HG03432 (cell line): ENCODE measurements at regions not wholly inside any gene's neighbourhood (a gene's known extent, or its start where the extent isn't known, plus 50 kb on each side); places are given as distances from the start of the nearest gene placed in this dataset.

ENCODE experiments used
- ATAC-seq: cut with Tn5 transposase; IDR thresholded peaks from one replicate; pipeline ENCODE4 v1.9.1; 2021; ENCODE audit warnings: mild to moderate bottlenecking, moderate library complexity; ENCODE audit not compliant: unreplicated experiment

DNA sequence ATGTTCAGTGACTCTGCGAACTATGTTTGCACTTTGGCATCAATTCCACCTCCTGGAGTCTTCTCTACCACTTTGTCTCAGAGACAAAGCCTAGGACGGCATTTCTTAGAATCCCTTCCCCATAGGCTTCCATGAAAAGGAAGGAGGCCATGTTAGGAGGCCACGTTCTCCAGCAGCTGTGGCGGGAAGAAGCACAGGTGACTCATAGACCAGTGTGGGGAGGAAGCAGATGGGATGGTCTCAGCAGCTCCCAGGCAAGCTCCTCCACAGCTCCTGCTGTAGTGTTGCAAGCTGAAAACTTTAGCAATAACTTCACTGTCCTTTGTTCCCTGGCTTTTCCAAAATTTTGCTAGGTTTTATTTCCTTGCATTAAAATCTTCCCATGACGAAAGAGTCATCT, 781.3 kb upstream of the ID2 start:
- ATAC-seq = no peak

DNA sequence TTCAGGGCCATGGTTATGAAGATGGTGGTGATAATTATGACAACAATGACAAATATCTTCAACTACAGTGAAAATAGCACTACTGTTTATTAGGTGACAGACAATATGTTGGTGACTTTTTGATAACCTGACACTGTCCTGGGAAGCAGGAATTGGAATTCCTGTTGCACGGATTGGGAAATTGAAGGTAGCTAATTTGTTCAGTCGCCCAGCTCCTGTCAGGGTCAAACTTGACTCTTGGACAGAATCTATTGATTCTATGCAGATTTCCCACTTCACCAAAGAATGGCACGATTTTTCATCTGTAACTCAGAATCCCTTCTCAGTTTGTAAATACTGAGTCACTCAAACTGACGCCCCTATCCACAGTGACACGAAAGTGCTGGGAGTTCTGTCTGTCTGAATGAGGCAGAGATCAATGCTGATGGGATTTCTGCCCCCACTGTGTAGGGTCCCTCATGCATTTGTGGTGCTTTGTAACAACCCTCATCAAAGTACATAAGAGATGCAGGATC, 779.5 kb upstream of the ID2 start:
- ATAC-seq = no peak

DNA sequence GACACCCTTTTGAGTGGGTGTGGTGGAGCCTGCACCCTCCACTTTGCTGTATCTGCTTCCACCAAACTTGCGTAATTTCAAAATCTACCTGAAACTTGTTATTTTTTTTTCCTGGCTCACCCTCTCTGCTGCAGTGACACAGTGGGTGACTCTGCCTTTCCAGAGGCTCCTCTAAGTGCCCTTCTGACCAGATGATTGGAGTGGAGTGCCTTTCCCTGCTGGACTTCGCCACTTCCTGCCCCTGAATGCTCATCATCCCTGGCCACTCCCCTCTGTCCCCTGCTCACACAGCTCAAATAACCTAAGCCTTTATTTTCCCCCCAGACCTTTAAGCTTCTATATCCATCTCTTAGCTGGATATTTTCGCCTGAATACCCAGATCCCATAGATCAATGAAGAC, 777.5 kb upstream of the ID2 start:
- ATAC-seq = no peak

DNA sequence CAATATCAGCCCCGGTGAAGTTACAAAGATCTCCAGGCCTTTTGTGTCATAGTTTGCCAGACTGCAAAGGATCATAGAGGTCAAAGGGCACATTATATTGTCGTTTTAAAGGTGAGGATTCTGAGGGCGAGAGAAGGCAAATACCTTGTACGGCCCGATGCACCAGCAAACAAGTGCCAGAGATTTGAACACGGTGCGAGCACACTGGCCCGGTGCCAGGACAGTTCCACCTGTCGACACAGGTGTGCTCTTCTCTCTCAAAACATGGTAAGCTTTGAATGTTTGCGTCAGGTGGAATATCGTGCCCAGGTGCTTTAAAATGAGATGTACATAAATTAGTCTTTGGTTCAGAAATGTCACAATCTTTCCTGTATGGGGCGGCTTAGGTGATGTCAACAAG, 776.1 kb upstream of the ID2 start:
- ATAC-seq = no peak

DNA sequence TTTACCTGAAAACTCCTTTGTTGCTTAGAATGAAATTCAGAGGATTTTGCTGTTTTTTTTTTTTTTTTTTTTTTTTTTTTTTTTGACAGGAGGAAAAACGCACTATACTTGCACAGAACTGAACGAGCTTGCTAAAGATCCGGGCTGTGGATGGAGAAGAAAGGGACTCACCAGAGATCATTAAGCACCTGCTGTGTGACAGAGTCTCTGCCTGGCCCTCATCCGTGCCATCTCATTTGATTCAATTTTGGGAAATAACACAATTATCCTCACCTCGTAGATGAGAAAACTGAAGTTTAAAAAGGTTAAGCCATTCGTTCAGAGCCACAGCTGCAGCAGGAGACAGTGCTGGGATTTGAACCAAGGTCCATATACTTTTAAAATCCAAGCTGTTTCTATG, 775.4 kb upstream of the ID2 start:
- ATAC-seq = no peak

DNA sequence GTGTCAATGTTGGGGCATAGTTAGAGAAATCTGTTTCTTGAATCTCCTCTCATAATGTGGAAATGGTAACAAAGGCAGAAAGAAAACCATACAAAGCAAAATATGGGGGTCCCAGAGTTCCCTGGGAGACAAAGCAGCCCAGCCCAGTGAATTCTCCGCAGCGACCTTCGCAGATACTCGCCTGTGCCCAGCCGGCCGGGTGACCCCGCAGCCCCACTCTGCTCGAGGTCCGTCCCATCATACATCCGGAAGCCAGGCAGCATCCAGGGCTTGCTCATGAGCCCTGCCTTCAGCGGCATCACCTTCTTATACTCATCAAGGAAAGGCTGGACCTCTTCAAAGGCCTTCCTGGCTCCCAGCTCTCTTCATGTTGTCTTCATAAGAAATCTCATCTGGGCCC, 774.8 kb upstream of the ID2 start:
- no peak for ATAC-seq

DNA sequence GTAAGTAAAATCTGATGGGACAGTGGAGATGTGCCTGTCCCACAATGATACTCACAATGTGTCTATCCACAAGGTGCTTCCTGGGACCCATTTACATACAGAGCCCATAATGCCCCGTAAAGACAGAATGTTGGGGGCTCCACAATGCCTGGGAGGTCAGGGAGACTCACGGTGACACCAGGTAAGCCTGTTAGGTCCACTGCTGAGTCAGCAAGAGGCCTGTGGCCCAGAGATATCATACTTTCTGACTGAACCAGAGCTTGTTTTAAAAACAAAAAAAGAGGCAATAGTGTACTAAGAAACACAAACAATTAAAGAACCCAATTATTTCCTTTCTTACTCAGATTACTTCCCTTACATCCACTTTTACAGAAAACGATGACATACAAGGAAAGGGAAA, 771.1 kb upstream of the ID2 start:
- no peak for ATAC-seq

DNA sequence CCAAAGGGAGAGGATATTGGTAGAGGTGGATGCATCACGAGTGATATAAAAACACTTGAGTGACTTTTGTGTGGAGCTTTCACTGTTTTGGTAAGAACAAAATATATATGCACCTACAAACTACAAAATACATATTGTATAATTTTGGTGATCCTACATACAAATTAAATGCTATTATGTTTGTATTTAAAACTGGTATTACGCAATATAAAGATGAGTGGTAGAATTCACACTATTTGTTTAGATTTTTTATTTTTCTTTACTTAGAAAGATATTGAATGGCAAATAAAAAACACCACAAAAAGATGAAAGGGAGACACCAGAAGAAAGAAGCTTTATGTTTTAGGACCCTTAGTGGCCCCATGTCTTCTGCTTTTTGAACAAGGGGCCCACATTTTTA, 770.7 kb upstream of the ID2 start:
- ATAC-seq = no peak

DNA sequence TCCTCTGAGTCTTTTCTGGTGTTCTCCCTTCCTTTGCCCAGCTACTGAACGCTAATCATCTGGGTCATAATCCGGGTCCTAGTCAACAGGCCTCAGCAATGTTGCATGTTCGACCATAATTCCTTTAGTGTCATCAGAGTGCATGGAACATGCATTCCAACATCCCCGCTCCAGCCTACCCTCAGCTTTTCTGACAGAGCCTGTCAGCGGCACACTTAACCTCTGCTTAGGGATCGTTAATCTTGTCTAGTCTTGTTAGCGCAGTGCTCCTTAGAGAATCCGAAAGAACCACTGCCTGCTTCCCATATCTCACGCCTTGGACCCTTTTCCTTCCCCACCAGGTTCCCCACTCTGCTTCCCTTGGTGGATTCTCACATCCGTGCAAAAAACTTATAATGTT, 767.9 kb upstream of the ID2 start:
- no peak for ATAC-seq

DNA sequence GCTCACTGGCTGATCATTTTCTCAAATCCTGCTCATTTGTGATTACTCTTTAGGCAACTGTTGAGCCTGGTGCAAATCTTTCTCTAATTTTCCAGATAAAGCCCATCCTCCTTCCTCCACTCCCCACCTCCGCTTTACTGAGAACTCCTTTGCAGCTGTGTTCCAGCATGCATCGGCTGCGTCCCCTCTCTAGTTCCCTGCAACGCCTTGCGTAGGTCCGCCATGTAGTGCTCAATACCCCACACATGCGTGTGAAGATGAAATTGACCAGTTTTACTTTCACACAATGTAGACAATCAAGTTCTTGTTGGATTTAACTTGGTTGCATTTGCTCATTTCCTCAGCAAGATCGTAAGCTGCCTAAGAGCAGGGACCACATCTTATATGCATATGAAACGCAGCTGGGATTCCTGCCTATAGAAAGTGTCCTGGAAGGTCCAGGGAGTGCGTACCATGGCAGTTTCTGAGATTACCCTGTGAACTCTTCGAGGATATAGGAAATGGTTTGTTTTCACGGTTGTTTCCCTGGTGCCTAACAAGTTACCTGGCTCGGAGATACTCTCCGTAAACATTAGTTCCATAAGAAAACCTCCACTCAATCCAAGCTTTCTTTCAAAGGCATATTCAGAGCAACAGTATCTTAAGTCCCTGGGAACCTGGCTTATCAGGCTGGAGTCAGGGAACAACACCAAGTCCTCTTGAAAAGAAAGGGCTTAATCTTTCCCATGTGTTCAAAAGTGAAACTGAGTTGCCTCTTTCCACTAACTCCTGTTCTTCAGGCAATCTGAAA, 766.4 kb upstream of the ID2 start:
- ATAC-seq = no peak

DNA sequence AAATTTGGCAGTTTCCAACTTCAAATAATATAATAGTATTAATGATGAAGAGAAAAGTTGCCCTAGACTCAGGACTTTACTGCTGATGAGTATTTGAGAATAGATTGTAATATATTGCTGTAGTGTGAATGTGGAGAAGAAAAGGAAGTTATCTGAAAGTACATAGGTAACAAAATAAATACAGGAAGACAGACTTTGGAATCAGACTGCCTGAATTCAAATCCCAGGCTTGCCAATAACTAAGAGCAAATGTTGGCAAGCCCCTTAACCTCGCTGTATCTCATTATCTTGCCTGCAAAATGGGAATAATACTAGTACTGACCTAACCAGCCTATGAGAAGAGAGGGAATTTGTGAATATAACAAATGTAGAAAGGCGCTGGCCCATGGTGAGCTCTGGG, 765.2 kb upstream of the ID2 start:
- ATAC-seq = no peak

DNA sequence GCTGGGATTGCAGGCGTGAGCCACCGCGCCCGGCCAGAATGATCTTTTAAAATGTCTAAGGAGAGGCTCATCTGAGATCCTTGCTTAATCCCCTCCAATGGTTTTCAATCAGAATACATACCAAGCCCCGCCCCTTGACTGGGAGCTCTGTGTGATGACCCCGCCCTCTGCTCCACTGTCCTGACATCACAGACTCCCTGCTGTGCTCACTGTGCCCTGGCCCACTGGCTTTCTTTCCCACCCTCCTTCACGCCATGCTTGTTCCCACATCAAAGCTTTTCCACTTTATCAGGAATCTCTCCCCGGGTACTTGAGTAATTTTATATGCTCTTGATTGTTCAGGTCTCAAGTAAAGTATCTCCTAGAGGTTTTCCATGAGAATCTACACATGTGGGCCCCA, 762.3 kb upstream of the ID2 start:
- ATAC-seq = no peak

DNA sequence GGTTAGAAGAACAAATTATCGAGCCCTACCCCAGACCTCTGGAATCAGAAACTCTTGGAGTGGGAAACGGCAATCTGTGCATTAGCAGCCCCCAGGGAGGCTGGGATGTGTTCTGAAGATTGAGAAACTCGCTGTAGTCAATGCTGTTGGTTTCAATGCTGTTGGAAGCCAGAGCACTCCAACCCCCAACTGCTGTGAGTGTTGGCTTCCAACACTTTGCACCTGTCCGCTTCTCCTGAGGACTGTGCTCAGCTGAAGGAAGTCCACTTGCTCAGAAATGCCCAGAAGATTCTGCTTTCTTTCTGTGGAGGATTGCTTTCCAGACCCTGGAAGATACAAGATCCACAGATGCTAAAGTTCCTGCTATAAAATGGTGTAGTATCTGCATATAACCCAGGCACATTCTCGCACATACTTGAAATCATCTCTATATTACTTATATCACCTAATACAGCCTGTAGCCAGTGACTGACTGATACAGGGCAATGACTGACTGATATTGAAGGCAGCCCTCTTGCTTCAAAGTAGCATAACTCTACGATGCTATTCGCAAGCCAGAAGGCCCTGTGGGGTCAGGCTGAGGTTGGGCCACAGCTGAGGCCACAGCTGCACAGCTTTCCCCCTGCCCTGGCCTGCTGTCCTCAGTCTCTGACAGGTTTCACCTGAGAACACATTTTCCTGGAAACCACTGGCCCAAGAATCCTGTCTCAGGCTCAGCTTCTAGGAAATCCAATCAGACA, 757.7 kb upstream of the ID2 start:
- ATAC-seq = no peak

DNA sequence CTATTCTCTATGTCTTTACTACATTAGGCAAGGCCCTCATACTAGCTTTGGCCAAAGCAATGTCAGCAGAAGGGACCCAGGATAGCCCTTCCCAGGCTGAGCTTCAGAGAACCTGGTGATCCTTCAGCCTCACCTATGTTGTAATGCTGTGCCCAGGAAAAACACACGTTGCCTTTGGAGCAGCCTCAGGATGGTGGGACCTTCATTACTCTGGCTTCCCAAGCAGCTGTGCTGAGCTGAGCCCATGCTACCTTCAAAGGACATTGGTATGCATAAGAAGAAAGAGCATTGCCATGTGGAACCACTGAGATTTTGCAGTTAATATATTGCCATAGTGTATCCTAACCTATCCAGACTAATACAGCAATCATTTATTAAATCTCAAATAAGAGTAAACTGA, 756.4 kb upstream of the ID2 start:
- no peak for ATAC-seq

DNA sequence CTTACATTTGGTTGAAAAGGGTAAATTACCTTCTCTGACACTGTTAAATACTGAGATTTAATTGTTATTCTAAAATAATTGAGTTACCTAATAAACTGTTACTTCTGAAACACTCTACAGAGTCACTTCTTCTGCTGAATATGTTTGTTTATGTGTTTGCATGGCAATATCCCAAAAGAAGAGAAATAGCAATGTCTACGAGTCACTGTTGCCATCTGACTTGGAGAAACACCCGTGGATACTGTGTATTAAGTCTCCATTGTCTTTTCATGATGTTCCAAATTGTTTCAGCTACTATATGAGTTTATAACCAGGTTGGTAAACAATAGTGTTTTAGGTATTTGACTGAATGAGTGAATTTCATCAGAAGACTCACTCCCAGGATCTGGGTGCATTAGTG, 754.2 kb upstream of the ID2 start:
- no peak for ATAC-seq

DNA sequence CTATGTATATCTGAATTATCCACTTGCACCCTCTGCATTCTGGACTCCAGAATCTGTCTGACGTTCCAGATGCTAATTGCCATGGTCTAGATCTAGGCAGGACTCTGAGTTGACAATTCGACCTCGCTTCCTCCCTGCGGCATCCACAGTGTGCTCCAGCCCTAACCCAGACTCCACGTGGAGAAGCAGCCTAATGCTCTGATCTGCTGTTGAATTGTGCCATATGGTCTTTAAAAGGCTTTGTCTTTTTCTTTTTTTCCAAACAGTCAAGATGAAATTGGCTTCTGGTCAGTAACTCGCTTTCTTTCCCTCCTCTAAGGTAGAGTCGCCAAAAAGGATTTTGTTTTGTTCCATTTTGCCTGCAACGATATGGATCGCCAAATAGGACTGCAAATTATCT, 752.6 kb upstream of the ID2 start:
- no peak for ATAC-seq

DNA sequence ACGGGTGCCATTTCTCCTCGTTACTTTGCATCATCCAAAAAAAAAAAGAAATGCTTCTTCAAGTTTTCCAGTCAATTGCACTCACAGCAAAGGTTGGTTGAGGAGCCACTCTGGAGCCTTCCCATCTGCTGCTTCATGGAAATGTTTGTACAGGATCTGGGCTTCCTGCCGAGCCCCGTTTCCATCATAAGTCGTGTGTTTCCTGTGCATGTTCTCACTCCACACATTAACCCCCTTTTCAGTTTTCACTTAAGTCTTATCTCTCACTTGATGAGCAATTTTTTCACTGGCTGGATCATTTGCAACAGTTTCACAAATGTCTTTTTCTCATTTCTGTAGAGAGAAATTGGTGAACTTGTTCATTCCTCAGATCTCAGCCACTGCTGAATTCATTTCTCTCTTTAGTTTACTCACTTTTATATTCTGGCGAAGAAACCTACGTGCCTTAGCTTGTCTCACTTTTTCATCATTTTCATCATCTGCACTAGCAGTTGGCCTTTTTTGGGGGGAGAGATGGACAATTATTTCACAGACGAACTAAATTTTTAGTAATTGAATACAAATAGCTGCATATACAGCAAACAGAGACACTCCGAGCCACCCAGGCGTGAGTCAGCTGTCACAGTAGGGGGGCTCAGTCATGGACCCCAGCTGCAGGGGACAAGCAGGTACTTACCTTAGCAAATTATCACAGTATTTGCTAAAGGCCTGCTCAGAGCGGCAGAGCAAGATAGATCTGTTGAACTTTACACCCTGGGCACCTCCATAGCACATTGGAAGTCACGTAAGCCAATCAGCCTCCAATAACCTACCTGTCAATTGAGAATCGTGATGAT, 750.8 kb upstream of the ID2 start:
- ATAC-seq = no peak

DNA sequence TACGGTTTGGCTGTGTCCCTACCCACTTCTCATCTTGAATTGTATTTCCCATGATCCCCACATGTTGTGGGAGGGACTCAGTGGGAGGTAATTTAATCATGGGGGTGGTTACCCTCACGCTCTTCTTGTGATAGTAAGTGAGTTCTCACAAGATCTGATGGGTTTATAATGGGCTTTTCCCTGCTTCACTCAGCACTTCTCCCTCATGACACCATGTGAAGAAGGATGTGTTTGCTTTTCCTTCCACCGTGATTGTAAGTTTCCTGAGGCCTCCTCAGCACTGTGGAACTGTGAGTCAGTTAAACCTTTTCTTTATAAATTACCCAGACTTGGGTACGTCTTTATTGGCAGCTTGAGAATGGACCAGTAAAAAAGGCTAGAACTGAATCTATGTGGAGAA, 750.0 kb upstream of the ID2 start:
- ATAC-seq = no peak

DNA sequence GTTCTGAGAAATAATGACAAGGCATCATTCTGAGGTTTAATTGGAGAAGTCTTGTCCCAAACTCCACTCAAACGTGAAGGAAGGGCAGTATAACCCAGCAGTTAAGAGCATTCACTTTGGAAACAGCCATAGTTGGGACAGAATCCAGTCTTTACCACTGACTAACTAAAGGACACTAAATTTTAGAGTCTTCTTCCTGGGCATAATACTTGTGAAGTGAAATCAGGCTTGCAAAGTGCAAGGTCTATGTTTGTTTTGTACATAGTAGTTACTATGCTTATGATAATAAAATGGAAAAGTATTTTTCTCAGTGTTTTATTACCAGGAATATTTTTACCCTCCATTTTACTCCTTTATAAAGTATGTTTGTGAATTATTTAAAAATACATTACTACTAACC, 748.2 kb upstream of the ID2 start:
- ATAC-seq = no peak

DNA sequence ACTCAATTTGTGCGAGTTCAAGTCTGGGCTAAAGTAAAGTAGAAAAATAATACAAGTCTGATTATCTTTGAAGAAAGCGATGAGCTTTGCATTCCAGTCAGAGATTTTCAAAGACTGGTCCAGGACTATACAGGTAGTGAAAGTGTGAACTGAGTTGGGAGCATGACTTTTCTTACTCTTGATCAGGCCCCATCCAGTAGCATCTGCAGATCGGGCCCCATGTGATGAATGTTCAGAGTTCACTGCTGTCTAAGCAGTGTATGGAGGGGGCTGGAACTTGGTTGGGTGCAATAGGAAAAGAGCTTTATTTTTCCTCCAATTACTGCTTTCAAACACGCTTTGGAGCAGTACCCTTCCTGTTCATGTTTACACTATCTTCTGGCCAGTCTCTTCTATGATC, 747.4 kb upstream of the ID2 start:
- ATAC-seq = no peak

DNA sequence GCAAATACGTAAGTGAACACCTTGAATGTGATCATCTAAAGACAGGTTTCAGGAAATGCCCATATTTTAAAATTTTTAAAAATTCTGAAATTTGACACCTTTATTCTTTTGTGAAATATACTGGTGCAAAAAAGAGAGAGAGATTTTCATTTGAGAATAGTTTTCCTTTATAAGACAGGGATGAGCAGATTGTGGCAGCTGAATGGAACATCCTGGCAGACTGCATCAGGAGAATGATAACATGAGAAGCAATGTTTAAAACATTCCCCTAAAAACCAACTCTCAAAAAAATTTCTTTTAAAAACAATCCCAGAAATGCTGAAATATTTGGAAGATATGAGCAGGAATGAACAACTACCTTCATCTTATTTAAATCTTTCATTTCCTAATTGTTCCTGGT, 744.8 kb upstream of the ID2 start:
- no peak for ATAC-seq

DNA sequence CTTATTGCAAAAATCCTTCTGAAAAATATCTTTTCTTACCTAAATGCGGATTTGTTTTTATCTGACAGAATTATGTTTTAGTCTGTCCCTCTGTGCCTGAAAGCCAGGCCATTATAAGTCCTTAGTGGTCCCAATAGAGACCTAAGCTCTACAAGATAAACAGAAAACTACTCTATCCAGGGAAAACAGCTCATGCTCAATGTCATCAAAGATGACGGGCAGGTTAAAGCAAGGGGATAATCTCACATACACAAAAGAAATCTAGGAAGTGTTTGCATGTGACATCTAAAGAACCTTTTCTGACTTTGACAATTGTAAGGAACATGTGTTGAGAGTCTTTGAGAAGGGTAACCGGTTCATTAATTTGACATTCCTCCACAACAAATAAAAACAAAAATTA, 741.1 kb upstream of the ID2 start:
- no peak for ATAC-seq
